ENCODE measurements at regions not wholly inside any gene's neighbourhood (a gene's known extent, or its start where the extent isn't known, plus 50 kb on each side); places are given as distances from the start of the nearest gene placed in this dataset.

DNA sequence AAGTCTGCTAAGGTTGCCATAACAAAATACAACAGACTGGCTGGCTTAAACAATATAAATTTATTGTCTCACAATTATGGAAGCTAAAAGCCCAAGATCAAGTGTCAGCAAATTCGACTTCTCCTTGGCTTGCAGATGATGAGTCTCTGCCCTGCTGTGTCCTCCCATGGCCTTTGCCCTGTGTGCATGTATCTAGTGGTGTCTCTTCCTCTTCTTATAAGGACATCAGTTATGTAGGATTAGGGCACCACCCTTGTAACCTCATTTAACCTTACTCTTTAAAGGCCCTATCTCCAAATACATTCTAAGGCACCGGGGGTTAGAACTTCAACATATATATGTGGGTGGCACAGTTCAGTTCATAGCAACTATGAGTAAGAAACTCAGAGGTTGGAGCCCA is 157.9 kb upstream of the RASA1 start:
- no peak overlapping the region for H3K18ac ChIP-seq (ENCODE audit: low read depth, low read length)
- no peak overlapping the region for H3K56ac ChIP-seq (ENCODE audit: extremely low read depth, insufficient read depth, low read length)
- no CpG with 5 or more reads among the region's 2 CpGs for WGBS, 2 experiments (ENCODE audit: extremely low coverage in 2 of 2, insufficient read length in 1 of 2)
- TF ChIP-seq RAD21 (IDR thresholded peaks at IDR 0.05; ENCODE audit: low read length) (no peak), CEBPB (IDR thresholded peaks at IDR 0.05; ENCODE audit: low read depth, low read length) (no peak)
- no peak overlapping the region for H2AFZ ChIP-seq (replicated peaks; ENCODE audit: low read length, poor library complexity)
- H3K36me3 ChIP-seq (ENCODE audit: control insufficient read depth, insufficient read depth, low read length), result no peaks in the 10 kb centered on the region
- no peak overlapping the region for H3K27ac ChIP-seq (ENCODE audit: insufficient read depth, low read length)
- 0 out of 4 replicates have a peak, but pooled peaks cover 0 to 2% of the 10 kb centered on the region in 2 experiments for H3K79me1 ChIP-seq (ENCODE audit: low read depth in 1 of 2, low read length in 2 of 2)
- no peak overlapping the region for H2BK20ac ChIP-seq (ENCODE audit: low read depth, low read length)
- H4K8ac ChIP-seq (ENCODE audit: low read depth in 2 of 2, low read length in 2 of 2), result no peak overlapping the region
- peaks cover 2% of the 10 kb centered on the region; the same call in 1 of the 2 replicates for H3K9me1 ChIP-seq (ENCODE audit: insufficient read depth, low read length)
- H4K5ac ChIP-seq (ENCODE audit: low read depth, low read length), result no peak overlapping the region
- H2BK120ac ChIP-seq (ENCODE audit: low read depth, low read length), result no peak overlapping the region; the same call in 1 of the 2 replicates
- H2AK5ac ChIP-seq (ENCODE audit: low read depth, low read length), result no peak overlapping the region
- ChIA-PET POLR2A (ENCODE audit: unreplicated experiment) (no interaction called here), CTCF (no interaction called here)
- no peak overlapping the region for H4K91ac ChIP-seq (ENCODE audit: insufficient read depth, low read depth, low read length)
- no peaks in the 10 kb centered on the region for H3K9me3 ChIP-seq (ENCODE audit: control insufficient read depth, insufficient read depth, low read length)
- H3K4me1 ChIP-seq (ENCODE audit: control insufficient read depth, insufficient read depth, low read length), result peaks cover 2% of the 10 kb centered on the region; the same call in 1 of the 2 replicates
- in situ Hi-C loops (cut with MboI; ENCODE audit: low sequenced_read_pairs), result no loop called here
- H2AK9ac ChIP-seq (replicated peaks; ENCODE audit: low read depth, low read length, poor library complexity), result no peak overlapping the region
- no peak overlapping the region for H3K14ac ChIP-seq (replicated peaks; ENCODE audit: low read depth, low read length)
- intact Hi-C loops (cut with micrococcal nuclease), result loop anchor here (5.0 kb wide), 1 partner anchor 43 kb away; no protein-coding TSS in a partner anchor
- H2BK5ac ChIP-seq (ENCODE audit: low read depth, low read length, poor library complexity, severe bottlenecking), result no peak overlapping the region
- H4K20me1 ChIP-seq (ENCODE audit: insufficient read depth, low read length), result no peaks in the 10 kb centered on the region
- no peaks in the 10 kb centered on the region for H3K27me3 ChIP-seq (ENCODE audit: control insufficient read depth, insufficient read depth, low read length)
- dilution Hi-C loops (cut with HindIII; ENCODE audit: low sequenced_read_pairs, unreplicated experiment), result no loop called here
- H3K4ac ChIP-seq (ENCODE audit: low read depth, low read length), result no peak overlapping the region
- H3K4me3 ChIP-seq (ENCODE audit: insufficient read depth, low read depth, low read length), result no peak overlapping the region
- no peak overlapping the region for H3K4me2 ChIP-seq (ENCODE audit: low read depth, low read length)
- DNase-seq (no peak), ATAC-seq (ENCODE audit: low read depth) (no peak)
- no peak overlapping the region for H3K23ac ChIP-seq (ENCODE audit: low read depth, low read length)
- BruUV-seq (replicated peaks), result no TSS peak
- H2BK15ac ChIP-seq (ENCODE audit: low read depth, low read length), result no peak overlapping the region
- H3K9ac ChIP-seq (ENCODE audit: low read depth, low read length), result no peak overlapping the region
